NCI-H460 (cell line): ENCODE measurements at regions not wholly inside any gene's neighbourhood (a gene's known extent, or its start where the extent isn't known, plus 50 kb on each side); places are given as distances from the start of the nearest gene placed in this dataset.

Source experiments
- DNase-seq: peaks from one replicate; pipeline ENCODE4 v3.0.0-alpha.2; 2016; ENCODE audit warnings: low read depth; ENCODE audit errors: extremely low read depth

DNA sequence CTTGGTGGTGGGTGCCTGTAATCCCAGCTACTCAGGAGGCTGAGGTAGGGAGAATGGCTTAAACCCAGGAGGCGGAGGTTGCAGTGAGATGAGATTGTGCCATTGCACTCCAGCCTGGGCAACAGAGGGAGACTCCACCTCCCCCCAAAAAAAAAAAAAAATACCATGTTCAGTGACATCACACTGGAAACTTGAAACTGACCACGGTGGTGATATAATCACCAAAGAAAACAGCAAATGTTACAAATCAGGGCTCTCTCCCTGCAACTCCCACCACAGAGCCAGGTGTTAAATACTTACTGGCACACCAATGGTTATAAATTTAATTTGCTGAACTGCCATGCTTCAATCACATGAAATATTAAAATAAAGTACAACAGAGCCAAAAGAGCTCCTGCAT is 81.4 kb downstream of the ZNF608 start:
- DNase-seq, result no peak

GRCh38 chr5:124664287-124664686 is 82.2 kb downstream of the ZNF608 start:
- DNase-seq, result no peak

- no peak for DNase-seq
Measured at GRCh38 chr5:124663101-124663506, 83.3 kb downstream of the ZNF608 start.

- no peak for DNase-seq
Measured at GRCh38 chr5:124662181-124662781, 84.2 kb downstream of the ZNF608 start.

- DNase-seq, result peak; percentile 17
Measured at GRCh38 chr5:124661317-124662141, 84.9 kb downstream of the ZNF608 start.

- no peak for DNase-seq
Measured at GRCh38 chr5:124660229-124661093, 86.0 kb downstream of the ZNF608 start.

DNA sequence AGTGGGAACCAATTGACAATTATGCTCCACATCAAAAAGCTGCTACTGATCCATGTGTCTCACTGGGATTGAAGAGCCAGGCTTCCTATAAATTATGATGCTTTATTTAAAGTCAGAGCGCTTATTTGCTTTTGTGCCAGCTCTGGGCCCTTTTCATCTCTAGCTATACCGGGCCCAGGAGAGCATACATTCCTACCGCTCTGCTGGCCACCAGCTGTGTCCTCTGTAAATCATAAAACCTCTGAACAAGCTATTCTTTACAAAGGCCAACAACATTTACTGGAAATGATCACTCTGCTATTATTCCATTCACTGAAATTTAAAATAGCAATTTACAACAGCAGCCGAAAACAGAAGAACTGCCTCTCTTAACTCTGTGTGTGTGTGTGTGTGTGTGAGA is 86.6 kb downstream of the ZNF608 start:
- DNase-seq, result no peak

DNA sequence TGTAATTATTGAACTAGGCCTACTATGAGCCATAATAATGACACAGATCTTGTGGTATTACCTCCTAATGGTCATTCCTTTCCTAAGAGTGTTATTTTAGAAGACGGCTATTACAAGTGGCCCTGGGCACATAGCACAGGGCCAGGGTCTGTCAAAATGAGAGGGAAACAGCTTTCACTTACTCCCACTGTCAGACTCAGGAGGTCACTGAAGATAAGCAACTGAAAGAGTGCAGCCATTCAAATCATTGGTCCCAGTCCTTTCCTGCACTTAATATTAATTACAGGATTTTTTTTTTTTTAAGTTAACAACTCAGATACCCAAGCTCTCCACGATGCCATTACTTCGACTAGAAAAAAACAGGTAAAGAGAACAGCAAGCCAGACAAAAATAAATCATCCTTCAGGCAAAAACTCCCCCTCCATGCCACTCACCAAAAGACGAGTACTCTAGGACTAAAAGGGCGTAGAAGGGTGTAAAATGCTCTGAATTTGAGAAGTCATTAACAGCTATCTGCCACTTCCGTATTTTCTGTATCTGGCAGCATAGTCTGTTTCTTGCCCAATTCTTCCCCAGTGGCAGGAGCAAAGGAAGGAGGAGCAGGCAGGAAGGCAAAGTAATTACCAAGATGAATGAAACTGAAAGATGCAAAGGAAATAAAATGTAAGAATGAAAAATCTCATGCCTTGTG is 87.4 kb downstream of the ZNF608 start:
- DNase-seq, result peak; percentile 22

GRCh38 chr5:124655921-124656511 is 90.4 kb downstream of the ZNF608 start:
- DNase-seq, result peak; percentile 48

GRCh38 chr5:124655251-124655917 is 91.1 kb downstream of the ZNF608 start:
- DNase-seq, result no peak

DNA sequence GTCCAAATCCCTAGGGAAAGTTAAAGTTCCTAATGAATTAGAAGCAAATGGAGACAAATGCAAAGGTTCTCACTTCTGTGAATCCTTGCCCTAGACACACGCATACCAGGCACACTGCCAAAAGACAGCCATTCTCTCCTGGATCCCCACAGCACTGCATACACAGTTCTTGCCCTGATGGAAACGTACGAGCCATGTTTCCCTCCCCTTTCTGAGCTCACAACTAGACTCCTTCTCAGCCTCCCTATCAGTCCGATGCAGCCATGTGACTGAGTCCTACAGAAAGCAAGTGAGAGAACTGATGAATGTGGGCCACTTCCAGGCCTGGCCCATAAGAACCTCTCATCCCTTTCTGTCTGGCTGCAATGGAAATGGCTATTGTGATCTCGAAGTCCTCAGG is 92.0 kb downstream of the ZNF608 start:
- DNase-seq, result no peak

DNA sequence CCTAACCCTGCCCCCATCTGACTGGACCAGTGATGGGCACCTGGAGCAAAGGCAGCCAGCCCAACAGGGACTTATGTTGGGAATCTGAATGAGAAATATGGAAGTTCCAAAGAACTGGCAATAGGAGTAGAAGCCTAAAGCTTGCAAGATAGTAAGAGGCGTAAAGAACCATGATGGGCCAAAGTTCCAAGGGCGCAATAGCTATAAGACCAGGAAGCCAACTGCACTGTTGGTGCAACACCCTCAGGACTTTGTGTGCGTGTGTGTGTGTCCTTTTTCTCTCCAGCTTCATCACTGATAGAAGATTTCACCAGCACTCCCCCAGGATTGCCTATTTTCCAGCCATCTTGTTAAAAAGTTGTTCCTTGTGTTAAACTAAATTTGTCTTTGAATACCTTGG is 92.8 kb downstream of the ZNF608 start:
- DNase-seq, result no peak

DNA sequence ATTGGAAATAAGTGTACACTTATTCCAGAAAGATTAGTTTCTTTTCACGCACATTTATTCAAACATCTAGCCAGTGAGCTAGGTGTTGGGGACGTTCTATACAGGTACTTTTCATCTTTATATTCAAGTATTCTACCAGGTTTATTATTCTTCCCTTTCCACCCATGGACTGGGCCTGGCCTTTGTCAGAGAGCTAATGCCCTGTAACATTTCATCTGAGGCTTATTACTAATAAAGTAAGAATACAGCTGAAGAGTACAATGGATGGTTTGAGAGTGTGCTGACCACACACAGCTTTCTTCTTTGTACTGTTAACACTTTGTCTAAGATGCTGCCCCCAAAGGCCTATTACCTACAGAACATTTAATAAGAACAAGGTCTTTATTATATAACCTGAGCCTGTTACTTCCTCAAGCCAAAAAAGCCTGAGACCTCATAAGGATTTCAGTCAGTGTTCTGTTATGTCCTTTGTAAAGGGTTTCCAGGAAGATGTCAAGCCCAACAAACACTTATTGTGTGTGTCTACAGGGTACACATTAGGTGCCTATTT is 93.5 kb downstream of the ZNF608 start:
- DNase-seq, result no peak

DNA sequence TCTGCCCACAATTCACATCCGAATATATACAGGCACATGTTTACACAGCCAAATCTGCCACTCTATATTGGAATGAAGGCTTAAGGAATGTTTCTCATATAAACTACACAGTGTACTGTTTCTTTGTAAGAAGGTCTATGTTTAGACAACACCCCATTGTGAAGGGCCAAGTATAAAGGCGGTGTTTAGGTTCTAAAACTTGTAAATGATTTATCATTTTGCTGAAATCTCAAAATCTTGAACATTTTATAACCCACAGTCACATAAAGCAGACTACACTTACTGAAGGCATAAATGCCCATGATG is 94.0 kb downstream of the ZNF608 start:
- DNase-seq, result peak; percentile 30

- peak; percentile 61 for DNase-seq
Measured at GRCh38 chr5:124651663-124652513, 94.6 kb downstream of the ZNF608 start.

DNA sequence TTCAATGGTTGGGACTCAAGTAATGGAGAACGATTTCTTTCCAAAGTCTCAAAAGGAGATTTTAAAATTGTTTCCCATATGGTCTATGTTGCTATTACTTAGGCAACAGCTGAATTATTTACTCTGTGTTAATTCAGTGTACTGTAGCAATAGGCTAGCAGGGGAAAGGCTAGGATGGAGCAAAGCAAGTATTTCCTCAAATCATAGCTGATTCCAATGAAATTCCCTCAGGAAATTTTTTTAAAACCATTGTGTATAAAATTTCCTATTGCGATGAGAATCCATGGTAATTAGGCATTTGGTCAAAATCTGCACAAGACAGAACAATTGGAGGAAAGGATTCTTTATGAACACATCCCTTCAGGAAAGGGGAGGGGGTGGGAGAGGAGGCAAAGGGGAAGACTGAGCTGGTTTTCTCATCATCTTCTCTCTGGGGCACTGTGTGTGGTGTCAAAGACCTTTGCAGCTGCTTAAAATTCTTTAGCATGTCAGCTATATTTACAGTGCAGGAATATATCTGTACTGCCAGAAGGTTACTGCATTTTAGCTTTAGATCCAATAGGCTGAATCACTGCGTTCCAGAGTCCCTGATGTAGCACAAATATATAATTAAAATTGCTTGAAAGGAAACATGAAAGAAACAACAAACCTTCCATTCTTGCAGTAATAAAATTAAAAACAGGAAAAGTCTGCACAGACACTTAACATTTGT is 95.3 kb downstream of the ZNF608 start:
- no peak for DNase-seq

DNA sequence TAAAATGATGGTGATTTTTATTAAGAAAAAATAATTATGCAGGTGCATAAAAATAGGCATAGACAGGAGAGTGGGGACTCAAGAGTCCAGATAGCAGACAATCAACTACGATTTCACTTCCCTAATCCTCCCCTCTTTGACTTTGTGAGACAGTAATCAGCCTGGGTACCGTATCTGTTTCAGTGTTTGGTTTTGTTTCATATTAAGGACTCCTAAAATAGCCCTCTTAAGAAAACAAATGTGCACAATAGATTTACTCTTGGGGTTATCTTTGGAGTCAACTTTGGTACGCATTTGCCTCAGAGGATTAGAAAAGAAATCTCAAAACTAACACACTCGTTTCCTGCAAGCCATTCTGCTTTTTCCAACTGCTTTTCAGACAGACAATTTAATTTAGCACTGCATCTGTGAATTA is 96.3 kb downstream of the ZNF608 start:
- DNase-seq, result no peak

DNA sequence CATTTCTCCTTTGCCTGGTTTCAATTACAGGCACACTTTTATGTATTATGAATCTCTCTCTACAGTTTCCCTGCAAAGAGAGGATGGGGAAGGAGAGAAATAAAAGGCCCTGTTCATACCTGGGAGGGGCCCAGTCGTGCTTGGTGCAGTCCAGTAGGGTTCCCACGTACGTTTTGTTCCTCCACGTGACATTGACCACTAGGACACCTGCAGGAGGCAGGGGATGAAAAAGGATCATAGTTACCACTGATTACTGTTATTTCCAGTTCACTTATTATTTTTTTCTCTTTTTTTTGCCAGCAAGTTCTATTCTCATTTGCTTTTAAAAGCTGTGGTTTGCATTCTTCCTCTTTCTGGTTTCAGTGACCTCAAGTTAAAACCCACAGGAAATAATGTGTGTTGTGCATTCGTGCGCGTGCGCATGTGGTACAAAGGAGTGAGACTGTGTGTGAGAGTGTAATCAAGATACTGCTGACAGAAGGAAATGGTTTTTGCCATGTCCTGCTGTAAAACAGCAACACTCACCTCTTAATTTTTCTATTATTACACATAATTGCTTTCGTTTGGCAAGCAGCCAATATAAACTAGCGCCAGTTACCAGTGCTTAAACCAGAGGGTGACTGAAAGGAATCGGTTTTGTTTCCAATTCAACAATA is 96.8 kb downstream of the ZNF608 start:
- no peak for DNase-seq
